Transverse colon (tissue), 4 donors: ENCODE measurements at regions not wholly inside any gene's neighbourhood (a gene's known extent, or its start where the extent isn't known, plus 50 kb on each side); places are given as distances from the start of the nearest gene placed in this dataset.

Source experiments
- DNase-seq: peaks from one replicate; pipeline ENCODE4 v3.0.0-alpha.2; 2019
- H3K27ac ChIP-seq, 4 donors: fragments of 200-600 bp; sonication (generic); 2 replicates each; pipeline ENCODE4 v1.5.1; 2016 to 2018; ENCODE audit warnings: inconsistent platforms in 4 of 4
- H3K27me3 ChIP-seq: fragments of 200-600 bp; sonication (generic); 2 replicates; pipeline ENCODE4 v1.5.1; 2017; ENCODE audit warnings: inconsistent platforms
- H3K36me3 ChIP-seq, 4 donors: fragments of 200-600 bp; sonication (generic); 2 replicates each; pipeline ENCODE4 v1.5.1; 2017 to 2019; ENCODE audit warnings: inconsistent platforms in 4 of 4
- H3K4me1 ChIP-seq, 4 donors: fragments of 200-600 bp; sonication (generic); 2 replicates each; pipeline ENCODE4 v1.5.1; 2017 to 2020; ENCODE audit warnings: inconsistent platforms in 4 of 4
- H3K4me3 ChIP-seq, 4 donors: fragments of 200-600 bp; sonication (generic); 1 replicate in 1 of 4; 2 replicates in 3 of 4; pipeline versions ENCODE4 v1.5.1 to v1.6.1; 2017 to 2019; ENCODE audit warnings: inconsistent platforms in 4 of 4
- H3K9me3 ChIP-seq, 2 donors: fragments of 200-600 bp; sonication (generic); 2 replicates each; pipeline ENCODE4 v1.5.1; 2017 to 2019; ENCODE audit warnings: inconsistent platforms in 2 of 2
- CTCF ChIP-seq, 5 experiments: fragments of 200-600 bp in 3 of 5; fragments of 450-650 bp in 2 of 5; sonication (generic) in 3 of 5; IDR thresholded peaks; 1 replicate in 2 of 5; 2 replicates in 3 of 5; pipeline ENCODE4 v1.5.1; 2016 to 2017; ENCODE audit warnings: antibody characterized with exemption in 5 of 5, inconsistent platforms in 3 of 5, mild to moderate bottlenecking in 2 of 5, moderate library complexity in 1 of 5
- EP300 ChIP-seq: sonication (generic); formaldehyde crosslinking; IDR thresholded peaks from one replicate; pipeline ENCODE4 v1.6.1; 2017; ENCODE audit warnings: antibody characterized with exemption, low read depth
- POLR2A ChIP-seq: fragments of 450-650 bp; IDR thresholded peaks from one replicate; pipeline ENCODE4 v1.6.1; 2016; ENCODE audit warnings: antibody characterized with exemption, mild to moderate bottlenecking, moderate library complexity
- POLR2AphosphoS5 ChIP-seq, 3 donors: sonication (generic); formaldehyde crosslinking; IDR thresholded peaks; one replicate each; pipeline ENCODE4 v1.6.1; 2016; ENCODE audit warnings: antibody characterized with exemption in 3 of 3
- WGBS, 2 donors: methylation state at CpG; one replicate each; pipeline ENCODE4 v1.1.5; 2018; ENCODE audit warnings: low coverage in 1 of 2; 5-methylcytosine and 5-hydroxymethylcytosine counted together
- in situ Hi-C, 4 donors: fragments of 200-750 bp; cut with MboI; loops; one replicate each; pipeline versions ENCODE4 v1.15.0 to v1.15.1; 2017; ENCODE audit warnings: low sequenced_read_pairs in 3 of 4, low pct_ligation_motif_present in 1 of 4, low pct_unique_long_range_greater_than_20kb in 1 of 4
- intact Hi-C: fragments of 100-400 bp; cut with DNase I; formaldehyde crosslinking; loops from one replicate; pipeline ENCODE4 v1.15.1; 2023; ENCODE audit warnings: low total_unique reads

GRCh38 chr3:99407257-99407656 is 231.1 kb upstream of the COL8A1 start:
- no peak for DNase-seq
- intact Hi-C loops (no loop called here), in situ Hi-C loops (no loop called here)
- Histone ChIP-seq H3K36me3 (no peaks in the 10 kb centered on the region), H3K9me3 (no peaks in the 10 kb centered on the region), H3K4me1 (no peaks in the 10 kb centered on the region), H3K4me3 (no peak overlapping the region), H3K27ac (no peak overlapping the region), H3K27me3 (no peaks in the 10 kb centered on the region)
- no peak for TF ChIP-seq EP300
- 74% methylated on average over 4 of the region's 4 CpGs for WGBS, 2 donors

DNA sequence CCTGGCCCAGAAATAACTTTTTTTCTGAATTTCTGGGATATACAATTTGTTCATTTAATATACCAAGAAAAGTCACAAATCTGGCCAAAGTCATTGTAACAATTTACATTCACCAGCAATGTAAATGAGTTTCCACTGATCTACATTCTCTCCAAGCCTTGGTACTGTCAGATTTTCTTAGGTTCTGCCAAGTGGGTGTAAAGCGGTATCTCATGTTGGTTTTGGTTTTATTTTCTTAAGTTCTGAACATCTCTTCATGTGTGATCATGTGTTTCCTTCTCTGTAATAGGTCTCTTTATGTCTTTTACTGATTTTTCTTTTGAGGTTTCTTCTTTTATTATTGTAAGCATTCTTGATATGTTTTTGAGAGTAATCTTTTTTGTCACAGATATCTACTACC is 235.6 kb upstream of the COL8A1 start:
- Histone ChIP-seq H3K27ac (no peak overlapping the region), H3K36me3 (no peaks in the 10 kb centered on the region), H3K4me1 (no peaks in the 10 kb centered on the region), H3K27me3 (no peaks in the 10 kb centered on the region), H3K4me3 (no peak overlapping the region), H3K9me3 (peaks cover 3 to 6% of the 10 kb centered on the region in 2 donors)
- TF ChIP-seq CTCF (IDR thresholded peaks at IDR 0.05) = no peak
- TF ChIP-seq EP300 = no peak
- no peak for TF ChIP-seq POLR2AphosphoS5 (IDR thresholded peaks at IDR 0.05)
- TF ChIP-seq POLR2A = no peak
- no peak for DNase-seq
- intact Hi-C loops (no loop called here), in situ Hi-C loops (no loop called here)
- 79 to 100% methylated on average over 1 of the region's 1 CpG for WGBS, 2 donors

DNA sequence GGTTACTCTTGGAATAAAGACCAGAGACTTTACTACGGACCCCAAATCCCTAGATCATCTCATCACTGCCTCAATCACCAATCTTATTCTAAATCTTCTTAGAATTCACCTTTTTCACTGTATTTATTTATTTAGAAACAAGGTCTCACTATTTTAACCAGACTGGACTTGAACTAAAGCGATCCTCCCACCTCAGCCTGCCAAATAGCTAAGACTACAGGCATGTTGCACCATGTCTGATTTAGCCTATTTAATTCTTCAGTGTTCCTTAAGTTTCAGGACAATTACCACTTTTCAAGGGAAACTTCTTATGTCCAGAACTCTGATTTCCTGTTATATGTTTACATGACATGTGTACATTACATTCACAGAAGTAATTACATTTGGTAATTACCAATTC is 238.0 kb upstream of the COL8A1 start:
- H3K9me3 ChIP-seq = peaks cover 3 to 6% of the 10 kb centered on the region in 2 donors
- H3K27me3 ChIP-seq = no peaks in the 10 kb centered on the region
- H3K4me1 ChIP-seq = no peaks in the 10 kb centered on the region
- no peak overlapping the region for H3K4me3 ChIP-seq
- H3K36me3 ChIP-seq = no peaks in the 10 kb centered on the region
- no peak for DNase-seq
- 83 to 90% methylated on average over 2 of the region's 2 CpGs for WGBS, 2 donors
- in situ Hi-C loops = no loop called here
- TF ChIP-seq EP300 = no peak
- TF ChIP-seq POLR2A = no peak
- no peak for TF ChIP-seq POLR2AphosphoS5 (IDR thresholded peaks at IDR 0.05)
- no peak for TF ChIP-seq CTCF (IDR thresholded peaks at IDR 0.05)
- H3K27ac ChIP-seq = no peak overlapping the region
- intact Hi-C loops = no loop called here

DNA sequence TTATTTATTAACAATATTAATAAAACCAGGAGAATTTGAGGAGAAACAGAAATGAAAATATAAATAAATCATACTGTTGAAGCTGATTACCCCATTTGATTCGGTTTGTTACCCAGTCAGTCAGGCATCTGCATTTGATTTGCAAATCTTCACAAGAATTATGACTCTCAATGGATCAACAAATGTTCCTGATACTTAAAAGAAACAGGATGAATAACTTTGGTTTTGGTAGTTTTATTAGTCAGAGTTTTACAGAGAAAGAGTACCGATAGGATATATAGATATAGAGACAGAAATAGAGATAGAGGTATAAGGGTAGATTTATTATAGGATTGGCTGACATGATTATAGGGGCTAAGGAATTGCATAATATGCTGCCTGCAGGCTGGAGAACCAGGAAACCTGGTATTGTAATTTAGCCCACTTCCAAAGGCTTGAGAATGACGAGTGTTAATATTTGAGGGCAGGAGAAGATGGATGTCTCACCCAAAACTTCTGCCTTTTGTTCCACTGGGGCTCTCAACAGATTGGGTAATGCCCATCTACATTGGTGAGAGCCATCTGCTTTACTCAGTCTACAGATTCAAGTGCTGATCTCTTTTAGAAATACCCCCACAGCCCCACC is 241.6 kb upstream of the COL8A1 start:
- no peaks in the 10 kb centered on the region for H3K27me3 ChIP-seq
- in situ Hi-C loops = loop anchor here in 1 of 4 donors (25.0 kb wide), 1 partner anchor 91 kb away; no protein-coding TSS in a partner anchor
- 70% methylated on average over 3 of the region's 3 CpGs for WGBS, 2 donors
- no peak overlapping the region for H3K27ac ChIP-seq
- DNase-seq = no peak
- H3K9me3 ChIP-seq = peaks cover 3 to 6% of the 10 kb centered on the region in 2 donors
- H3K4me3 ChIP-seq = no peak overlapping the region
- no peak for TF ChIP-seq POLR2A
- TF ChIP-seq EP300 = no peak
- no peak for TF ChIP-seq POLR2AphosphoS5 (IDR thresholded peaks at IDR 0.05)
- TF ChIP-seq CTCF (IDR thresholded peaks at IDR 0.05) = no peak
- intact Hi-C loops = no loop called here
- H3K36me3 ChIP-seq = no peaks in the 10 kb centered on the region
- H3K4me1 ChIP-seq = no peaks in the 10 kb centered on the region
